PFSK-1 (cell line): ENCODE measurements at regions not wholly inside any gene's neighbourhood (a gene's known extent, or its start where the extent isn't known, plus 50 kb on each side); places are given as distances from the start of the nearest gene placed in this dataset.

ENCODE experiments used
- FOXP2 ChIP-seq: optimal IDR thresholded peaks from 2 replicates; pipeline ENCODE3; 2011; ENCODE audit warnings: borderline replicate concordance, control low read depth, inconsistent platforms; ENCODE audit not compliant: insufficient read depth; ENCODE audit errors: extremely low read length, extremely low read depth
- POLR2AphosphoS5 ChIP-seq: IDR thresholded peaks from 2 replicates; pipeline ENCODE4 v1.6.1; 2012; ENCODE audit warnings: low read depth, mild to moderate bottlenecking, control low read depth, low read length, moderate library complexity
- REST ChIP-seq, 2 experiments: IDR thresholded peaks; 2 replicates each; pipeline versions ENCODE4 v1.6.1 to v1.8.0; 2011 to 2012; ENCODE audit warnings: low read depth in 2 of 2, low read length in 2 of 2, control low read depth in 1 of 2, inconsistent platforms in 1 of 2, mild to moderate bottlenecking in 1 of 2, moderate library complexity in 1 of 2; ENCODE audit not compliant: insufficient read depth in 1 of 2
- SIN3A ChIP-seq: IDR thresholded peaks from 2 replicates; pipeline ENCODE4 v1.6.1; 2012; ENCODE audit warnings: mild to moderate bottlenecking, low read length, moderate library complexity, borderline replicate concordance; ENCODE audit not compliant: insufficient read depth
- TAF1 ChIP-seq: IDR thresholded peaks from 2 replicates; pipeline ENCODE4 v1.6.1; 2012; ENCODE audit warnings: low read length, control low read depth, borderline replicate concordance; ENCODE audit not compliant: insufficient read depth

GRCh38 chr6:81995548-81996289 lies 243.2 kb upstream of the TENT5A start:
- TF ChIP-seq TAF1 (no peak), FOXP2 (no peak), POLR2AphosphoS5 (no peak), SIN3A (no peak), REST (IDR thresholded peaks at IDR 0.05; ENCODE audit: insufficient read depth in 1 of 2, low read depth in 2 of 2, low read length in 2 of 2) (no peak)

GRCh38 chr6:81988871-81989270 lies 236.4 kb upstream of the TENT5A start:
- no peak for TF ChIP-seq REST (IDR thresholded peaks at IDR 0.05; ENCODE audit: insufficient read depth in 1 of 2, low read depth in 2 of 2, low read length in 2 of 2)
- TF ChIP-seq SIN3A: no peak
- no peak for TF ChIP-seq TAF1
- TF ChIP-seq POLR2AphosphoS5: no peak
- TF ChIP-seq FOXP2: no peak

GRCh38 chr6:81988446-81988845 lies 236.0 kb upstream of the TENT5A start:
- no peak for TF ChIP-seq SIN3A
- TF ChIP-seq TAF1: no peak
- no peak for TF ChIP-seq FOXP2
- TF ChIP-seq POLR2AphosphoS5: no peak
- TF ChIP-seq REST (IDR thresholded peaks at IDR 0.05; ENCODE audit: insufficient read depth in 1 of 2, low read depth in 2 of 2, low read length in 2 of 2): no peak

GRCh38 chr6:81987293-81987692 lies 234.8 kb upstream of the TENT5A start:
- TF ChIP-seq REST (IDR thresholded peaks at IDR 0.05; ENCODE audit: insufficient read depth in 1 of 2, low read depth in 2 of 2, low read length in 2 of 2) (no peak), TAF1 (no peak), FOXP2 (no peak), POLR2AphosphoS5 (no peak), SIN3A (no peak)

GRCh38 chr6:81985191-81985590 lies 232.7 kb upstream of the TENT5A start:
- TF ChIP-seq TAF1 (no peak), REST (IDR thresholded peaks at IDR 0.05; ENCODE audit: insufficient read depth in 1 of 2, low read depth in 2 of 2, low read length in 2 of 2) (no peak), FOXP2 (no peak), SIN3A (no peak), POLR2AphosphoS5 (no peak)
